HG02870 (cell line): ENCODE measurements at regions not wholly inside any gene's neighbourhood (a gene's known extent, or its start where the extent isn't known, plus 50 kb on each side); places are given as distances from the start of the nearest gene placed in this dataset.

Experiments
- ATAC-seq: cut with Tn5 transposase; IDR thresholded peaks from one replicate; pipeline ENCODE4 v1.9.1; 2021; ENCODE audit warnings: mild to moderate bottlenecking, moderate library complexity; ENCODE audit not compliant: unreplicated experiment

- no peak for ATAC-seq
Observed at GRCh38 chr18:28961669-28962228, 784.8 kb upstream of the CDH2 start.

- no peak for ATAC-seq
Observed at GRCh38 chr18:28960146-28960545, 783.2 kb upstream of the CDH2 start.

GRCh38 chr18:28952339-28952738 is 775.4 kb upstream of the CDH2 start:
- no peak for ATAC-seq

DNA sequence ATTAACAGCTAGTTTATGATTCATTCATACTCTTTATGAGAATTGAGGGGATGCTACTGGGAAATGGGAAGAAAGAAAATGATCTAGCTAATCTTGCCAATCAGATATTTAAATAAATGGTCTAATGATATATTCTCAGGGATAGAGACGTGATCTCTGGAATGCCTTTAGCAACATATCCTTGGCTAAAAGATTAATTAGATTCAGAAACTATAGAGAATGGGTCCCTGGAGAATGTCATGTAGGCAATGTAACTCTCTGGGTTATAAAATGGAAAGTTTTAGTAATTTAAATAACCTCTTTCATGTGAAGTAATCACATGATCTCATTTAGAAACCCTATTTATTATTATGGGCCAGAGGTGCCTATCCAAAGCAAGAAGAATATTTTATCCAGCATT is 771.0 kb upstream of the CDH2 start:
- ATAC-seq, result no peak

DNA sequence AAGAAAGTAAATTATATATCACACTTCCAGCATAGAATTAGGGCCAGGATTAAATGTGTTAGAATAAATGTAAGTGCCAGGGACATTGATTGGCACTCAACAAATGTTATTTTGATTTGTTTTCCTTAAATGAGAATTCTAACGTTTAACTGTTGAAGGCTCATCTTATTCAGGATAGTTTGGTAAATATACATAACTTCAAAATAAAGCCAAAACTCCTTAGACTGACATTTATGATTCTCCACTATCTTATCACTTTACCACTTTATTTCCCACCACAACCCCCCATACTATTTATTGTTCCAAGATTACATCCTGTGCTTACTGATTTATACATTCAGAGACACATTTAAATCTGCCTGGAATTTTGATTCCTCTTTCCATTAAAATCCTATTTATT is 769.5 kb upstream of the CDH2 start:
- ATAC-seq, result no peak

DNA sequence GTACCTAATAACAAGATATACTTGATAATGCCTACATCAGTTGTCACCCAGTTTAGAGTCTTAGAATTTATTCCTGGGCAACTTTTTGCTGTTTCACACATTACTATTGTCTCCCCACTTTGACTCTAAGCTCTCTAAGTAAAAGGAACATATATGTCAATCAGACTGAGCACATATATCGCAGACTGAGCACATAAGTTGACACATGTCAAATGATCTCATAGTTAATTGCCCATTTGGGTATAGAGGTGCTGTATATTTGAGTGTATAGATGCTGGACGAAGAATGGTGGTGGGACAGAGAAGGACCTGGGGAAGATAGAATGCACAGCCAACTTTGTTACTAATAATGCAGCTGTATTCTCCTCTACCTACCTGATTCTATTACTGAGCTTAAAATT is 746.0 kb upstream of the CDH2 start:
- ATAC-seq, result no peak

DNA sequence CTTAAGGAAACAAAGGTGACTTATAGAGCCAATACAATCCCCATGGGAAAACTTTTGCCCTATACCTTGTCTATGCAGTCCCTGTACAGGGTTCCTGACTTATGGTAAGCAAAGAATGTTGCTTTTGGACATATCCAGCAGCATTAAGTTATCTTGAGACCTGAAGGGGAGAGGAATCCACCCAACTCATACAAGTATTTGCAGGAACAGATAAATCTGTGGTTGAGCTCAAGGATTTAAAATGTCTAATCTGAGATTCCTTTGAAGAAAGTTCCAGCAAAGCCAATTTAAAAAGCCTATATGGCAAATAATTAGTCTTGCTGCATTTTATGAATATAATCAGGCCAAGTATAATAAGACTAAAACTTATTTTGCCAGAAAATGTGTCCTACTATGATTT is 739.5 kb upstream of the CDH2 start:
- ATAC-seq, result no peak

GRCh38 chr18:28905509-28905908 is 728.6 kb upstream of the CDH2 start:
- ATAC-seq, result no peak

DNA sequence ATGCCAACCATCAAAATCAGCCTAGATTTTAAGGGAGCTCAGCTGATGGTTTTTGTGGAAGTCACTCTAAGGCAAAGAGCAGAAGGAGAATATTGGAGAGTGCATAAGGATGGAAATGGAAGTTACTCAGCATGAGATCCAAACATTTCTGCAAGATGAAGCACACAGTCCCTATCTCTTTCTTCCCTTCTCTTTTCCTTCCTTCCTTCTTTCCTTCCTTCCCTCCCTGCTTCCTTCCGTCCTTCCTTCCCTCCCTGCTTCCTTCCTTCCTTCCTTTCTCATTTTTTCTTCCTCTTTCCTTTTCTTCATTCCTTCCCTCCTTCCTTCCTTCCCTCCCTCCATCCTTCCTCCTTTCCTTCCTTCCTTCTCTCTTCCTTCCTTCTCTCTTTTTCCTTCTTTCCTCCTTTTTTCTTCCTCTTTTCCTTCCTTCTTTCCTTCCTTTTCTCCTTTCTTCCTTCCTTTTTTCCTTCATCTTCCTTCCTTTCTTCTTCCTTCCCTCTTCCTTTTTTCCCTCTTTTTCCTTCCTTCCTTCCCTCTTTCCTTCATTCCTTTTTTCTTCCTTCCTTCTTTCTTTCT is 727.9 kb upstream of the CDH2 start:
- ATAC-seq, result no peak

DNA sequence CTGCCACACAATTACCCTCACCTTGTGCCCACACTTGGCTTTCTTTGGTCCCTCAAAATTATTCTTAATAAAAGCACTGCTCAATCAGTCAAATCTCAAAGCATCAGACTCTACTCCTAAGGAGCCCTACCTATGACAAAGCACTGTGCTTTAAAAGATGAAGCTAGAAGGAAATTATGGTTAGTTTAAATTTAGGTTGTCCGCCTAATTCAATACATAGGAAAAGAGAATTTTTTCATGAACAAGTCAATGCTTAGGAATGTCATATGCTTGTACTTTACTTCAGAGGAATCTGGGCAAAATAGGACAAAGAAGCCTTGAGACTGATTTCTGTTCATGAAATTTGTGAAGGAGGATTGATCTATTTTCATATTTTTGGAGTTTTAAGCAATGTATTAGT is 726.4 kb upstream of the CDH2 start:
- no peak for ATAC-seq

DNA sequence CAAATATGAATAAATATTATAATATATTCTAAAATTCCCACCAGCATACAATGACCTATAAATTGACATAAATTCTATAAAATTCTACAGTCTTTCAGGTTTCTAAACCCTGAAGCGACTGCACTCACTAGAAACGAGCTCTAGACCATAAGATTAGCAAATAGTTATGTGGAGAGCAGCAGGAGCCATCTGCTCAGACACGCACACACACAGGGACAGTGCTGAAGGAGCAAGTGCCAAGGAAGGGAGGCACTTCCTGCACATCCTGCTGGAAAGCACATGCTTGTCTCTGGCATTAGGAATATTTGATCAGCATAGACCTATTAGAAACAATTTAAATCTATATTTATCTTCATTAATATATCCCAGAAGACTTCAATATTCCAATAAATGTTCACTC is 713.9 kb upstream of the CDH2 start:
- ATAC-seq, result no peak

DNA sequence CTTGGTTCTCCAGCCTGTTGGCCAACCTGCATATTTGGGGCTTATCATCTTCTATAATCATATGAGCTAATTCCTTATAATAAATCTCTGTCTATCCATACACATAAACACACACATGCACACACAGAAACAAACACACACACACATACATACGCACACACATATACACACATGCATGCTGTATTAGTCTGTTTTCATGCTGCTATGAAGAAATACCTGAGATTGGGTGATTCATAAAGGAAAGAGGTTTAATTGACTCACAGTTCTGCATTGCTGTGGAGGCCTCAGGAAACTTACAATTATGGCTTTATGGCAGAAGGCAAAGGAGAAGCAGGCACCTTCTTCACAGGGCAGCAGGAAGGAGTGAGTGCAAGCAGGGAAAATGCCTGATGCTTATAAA is 707.4 kb upstream of the CDH2 start:
- no peak for ATAC-seq

DNA sequence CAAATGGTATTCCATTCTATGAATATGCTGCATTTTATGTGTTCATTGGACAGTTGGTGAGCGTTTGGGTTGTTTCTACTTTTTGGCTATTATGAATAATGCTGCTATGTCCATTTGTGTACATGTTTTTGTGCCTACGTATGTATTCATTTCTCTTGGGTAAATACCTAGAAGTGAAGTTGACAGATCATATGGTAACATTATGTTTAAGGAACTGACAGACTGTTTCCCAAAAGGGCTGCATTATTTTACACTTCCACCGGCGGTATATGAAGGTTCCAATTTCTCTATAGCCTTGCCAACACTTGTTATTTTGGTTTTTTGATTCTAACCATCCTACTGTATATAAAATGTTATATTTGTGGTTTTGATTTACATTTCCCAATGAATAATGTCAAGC is 703.9 kb upstream of the CDH2 start:
- ATAC-seq, result no peak

DNA sequence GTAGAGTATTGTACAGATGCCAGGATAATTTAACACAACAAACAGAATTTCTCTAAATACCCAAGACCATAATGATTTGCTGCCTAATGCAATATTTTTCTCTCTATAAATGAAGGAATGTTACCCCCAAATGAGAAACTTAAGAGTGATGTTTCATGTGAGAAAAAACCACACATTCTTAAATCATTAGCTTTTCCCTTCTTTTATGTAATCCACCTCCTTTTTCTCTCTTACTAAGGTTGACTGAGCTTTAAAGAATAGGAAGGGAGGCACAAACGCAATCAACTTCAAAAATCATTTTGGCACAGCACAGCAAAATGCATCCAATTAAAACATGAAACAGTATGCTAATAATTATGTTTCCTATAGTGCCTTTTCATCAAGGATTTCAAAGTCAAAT is 698.1 kb upstream of the CDH2 start:
- ATAC-seq, result no peak

DNA sequence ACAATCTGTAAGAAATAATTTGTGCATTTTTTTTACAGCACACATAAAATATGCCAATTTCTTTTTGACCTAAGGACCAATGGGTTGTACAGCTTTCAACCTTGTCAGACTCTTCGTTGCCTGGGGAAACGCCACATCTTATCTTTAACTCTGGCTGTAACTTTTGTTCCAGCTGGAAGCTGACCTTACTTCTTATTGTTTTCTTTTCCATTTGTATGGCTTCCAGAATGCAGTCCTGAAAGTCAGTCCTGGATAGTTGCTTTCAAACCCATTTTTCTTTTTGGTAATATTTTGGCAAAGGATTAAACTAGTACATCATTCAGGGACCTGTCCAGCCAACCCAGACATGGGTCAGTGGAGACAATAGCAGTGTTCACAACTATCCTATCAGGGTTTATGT is 686.5 kb upstream of the CDH2 start:
- ATAC-seq, result no peak

DNA sequence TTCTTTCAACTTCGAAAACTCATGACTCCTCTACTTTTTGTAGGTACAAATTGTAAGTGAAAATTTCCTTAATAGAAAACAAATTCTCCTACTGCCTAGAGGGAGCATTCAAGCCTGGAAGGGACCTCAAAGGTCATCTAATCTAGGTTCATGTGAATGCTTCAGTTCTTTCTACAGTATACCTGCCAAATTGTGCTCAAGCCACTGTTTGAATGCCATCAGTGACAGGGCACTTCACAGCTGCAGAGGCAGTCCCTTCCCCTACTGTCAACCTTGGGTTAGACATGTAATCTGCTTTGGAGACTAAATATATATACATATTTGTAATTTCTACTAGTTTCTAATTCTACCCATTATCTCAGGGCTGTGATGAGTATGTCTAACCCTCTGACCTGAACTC is 681.3 kb upstream of the CDH2 start:
- no peak for ATAC-seq

- no peak for ATAC-seq
Observed at GRCh38 chr18:28855989-28856388, 679.1 kb upstream of the CDH2 start.

DNA sequence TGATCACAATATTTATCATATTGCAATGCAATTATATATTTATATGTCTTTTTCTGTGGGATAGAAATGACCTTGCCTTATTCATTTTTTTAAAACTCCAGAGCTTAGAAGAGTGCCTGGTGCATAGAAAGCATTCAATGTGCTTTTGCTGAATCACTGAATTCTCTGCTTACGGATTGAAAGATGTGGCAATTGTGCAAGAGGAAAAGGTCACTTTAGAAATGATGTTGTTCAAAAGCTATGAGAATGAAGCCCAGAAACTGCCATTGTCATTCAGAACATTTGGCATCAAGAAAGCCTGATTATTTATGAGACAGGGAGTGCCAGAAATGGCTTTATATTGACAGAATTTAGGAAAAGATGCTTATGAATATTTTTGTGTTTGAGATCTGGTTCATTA is 678.6 kb upstream of the CDH2 start:
- ATAC-seq, result no peak

- no peak for ATAC-seq
Observed at GRCh38 chr18:28854964-28855363, 678.0 kb upstream of the CDH2 start.

GRCh38 chr18:28846958-28847357 is 670.0 kb upstream of the CDH2 start:
- no peak for ATAC-seq

DNA sequence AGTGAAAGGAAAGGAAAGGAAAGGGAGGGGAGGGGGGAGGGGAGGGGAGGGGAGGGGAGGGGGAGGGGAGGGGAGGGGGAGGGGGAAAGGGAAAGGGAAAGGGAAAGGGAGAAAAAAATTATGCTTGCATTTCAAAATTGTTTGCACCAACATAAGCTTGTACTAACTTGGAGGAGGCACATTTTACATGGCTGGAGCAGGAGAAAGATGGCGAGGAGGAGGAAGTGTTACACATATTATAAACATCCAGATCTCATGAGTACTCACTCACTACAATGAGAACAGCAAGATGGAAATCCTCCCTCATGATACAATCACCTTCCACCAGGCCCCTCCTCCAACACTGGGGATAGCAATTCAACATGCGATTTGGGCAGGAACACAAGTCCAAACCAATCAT is 660.2 kb upstream of the CDH2 start:
- no peak for ATAC-seq

DNA sequence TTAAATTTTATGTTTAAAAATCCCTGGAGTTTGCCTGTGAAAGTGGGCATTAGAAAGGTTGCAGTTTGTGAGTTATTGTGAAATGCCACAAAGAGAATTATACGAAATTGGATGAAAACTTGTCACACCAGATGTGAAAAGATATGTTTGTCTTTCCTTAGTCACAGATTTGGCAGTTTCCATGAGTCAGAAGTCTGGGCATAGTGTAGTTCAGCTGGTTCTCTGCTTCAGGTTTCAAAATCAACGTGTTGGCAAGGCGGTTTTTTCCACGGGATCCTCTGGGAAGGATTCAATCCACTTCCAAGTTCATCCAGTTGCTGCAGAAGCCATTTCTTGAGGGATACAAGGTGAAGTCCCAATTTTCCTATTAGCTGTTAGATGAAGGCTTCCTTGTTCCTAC is 658.0 kb upstream of the CDH2 start:
- ATAC-seq, result no peak

DNA sequence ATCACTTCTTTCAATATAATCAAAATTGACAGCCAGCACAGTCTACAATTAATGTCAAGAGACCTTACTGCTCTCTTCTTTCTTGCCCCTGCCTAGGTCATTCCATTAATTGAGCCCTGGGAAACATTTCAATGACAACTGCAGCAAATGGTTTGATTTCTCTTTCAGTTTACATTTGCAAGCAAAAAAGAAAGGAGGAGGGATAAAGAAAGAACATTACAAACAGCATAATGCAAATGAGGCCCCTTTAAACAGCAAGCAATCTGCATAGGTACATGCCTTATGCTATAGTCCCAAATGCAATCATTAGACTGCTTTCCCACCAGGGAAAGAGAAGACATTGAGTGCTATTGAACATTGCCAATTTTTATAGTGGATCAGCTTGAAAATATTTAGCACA is 655.0 kb upstream of the CDH2 start:
- no peak for ATAC-seq
